ENCODE measurements at regions not wholly inside any gene's neighbourhood (a gene's known extent, or its start where the extent isn't known, plus 50 kb on each side); places are given as distances from the start of the nearest gene placed in this dataset.
A peak's percentile ranks its signal among the peaks of the same experiment; 100 is the strongest.

DNA sequence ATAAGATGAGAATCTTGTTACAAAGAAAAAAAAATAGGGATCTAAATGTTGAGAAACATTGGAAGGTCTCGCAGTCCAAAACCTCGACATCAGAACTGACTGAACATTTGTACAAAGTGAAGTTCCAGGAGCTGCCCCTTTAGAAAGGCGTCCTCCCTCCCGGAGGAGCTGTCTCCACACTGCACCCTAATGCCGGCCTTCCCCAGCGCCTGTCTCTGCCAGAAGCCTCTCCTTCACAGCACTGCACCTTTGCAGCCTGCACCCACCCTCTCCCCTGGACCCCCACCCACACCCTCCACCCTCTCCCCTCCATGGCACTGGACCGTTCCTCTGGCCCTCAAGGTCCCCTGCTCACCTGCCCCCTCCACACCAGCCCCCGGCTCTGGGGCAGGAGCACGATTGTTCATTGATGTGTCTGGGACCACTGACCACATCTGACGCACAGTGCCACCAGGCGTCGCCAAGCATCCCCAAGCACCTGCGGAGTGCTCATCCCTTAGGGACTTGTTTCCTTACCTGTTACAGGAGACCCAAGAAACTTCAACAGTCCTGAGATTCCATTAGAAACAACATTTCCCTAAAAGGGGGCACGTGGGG, 90.3 kb upstream of the SNTG2 start:
- DNase-seq (ENCODE audit: low read depth in 2 of 2), result no peak

DNA sequence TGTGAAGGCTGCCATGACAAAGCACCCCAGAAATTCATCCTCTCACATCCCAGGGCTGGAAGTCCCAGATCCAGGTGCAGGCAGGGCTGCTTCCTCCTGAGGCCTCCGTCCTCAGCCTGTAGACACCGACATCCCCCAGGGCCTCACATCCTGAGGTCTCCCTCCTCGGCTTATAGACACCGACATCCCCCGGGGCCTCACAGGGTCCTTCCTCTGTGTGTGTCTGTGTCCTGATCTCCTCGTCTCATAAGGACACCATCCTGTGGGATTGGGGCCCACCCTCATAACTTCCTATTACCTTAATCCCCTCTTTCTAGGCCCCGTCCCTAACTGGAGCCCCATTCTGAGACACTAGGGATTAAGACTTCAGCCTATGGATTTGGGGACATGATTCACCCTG, 92.0 kb upstream of the SNTG2 start:
- DNase-seq (ENCODE audit: low read depth in 2 of 2), result no peak

DNA sequence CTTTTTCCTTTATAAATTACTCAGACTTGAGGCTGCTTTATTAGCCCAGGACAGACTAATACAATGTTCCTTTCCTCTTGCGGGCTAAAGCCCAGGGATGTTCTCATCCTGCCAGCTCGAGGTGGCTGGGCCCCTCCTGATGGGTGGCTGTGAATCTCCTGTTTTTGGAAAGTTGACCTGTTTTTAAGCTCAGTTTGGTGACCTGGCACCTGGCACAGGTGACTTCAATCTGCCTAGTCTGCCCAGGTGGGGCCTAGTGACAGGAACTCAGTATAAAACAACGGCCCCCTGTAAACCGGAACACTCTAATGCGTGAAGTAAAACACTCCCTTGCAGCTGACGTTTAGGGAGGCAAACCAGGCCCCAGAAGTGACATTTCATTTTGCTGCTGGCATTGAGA, 92.7 kb upstream of the SNTG2 start:
- no peak for DNase-seq (ENCODE audit: low read depth in 2 of 2)

DNA sequence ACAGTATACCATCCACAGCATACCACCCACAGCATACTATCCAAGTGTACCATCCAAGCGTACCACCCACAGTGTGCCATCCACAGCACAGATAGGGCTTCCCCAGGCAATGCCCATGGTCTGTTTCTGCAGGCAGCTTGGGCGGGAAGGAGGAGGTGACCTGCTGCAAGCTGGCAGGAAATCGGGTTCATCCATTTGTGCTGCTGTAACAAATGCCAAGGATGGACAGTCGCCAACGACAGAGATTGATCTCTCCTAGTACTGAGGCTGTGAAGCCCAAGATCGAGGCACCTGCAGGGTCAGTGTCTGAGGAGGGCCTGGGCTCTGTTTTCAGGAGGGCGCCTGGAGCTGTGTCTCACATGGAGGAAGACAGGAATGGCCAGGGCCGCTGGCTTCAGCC, 93.6 kb upstream of the SNTG2 start:
- DNase-seq (ENCODE audit: low read depth in 2 of 2), result no peak

GRCh38 chr2:856456-856855, 94.2 kb upstream of the SNTG2 start:
- no peak for DNase-seq (ENCODE audit: low read depth in 2 of 2)

DNA sequence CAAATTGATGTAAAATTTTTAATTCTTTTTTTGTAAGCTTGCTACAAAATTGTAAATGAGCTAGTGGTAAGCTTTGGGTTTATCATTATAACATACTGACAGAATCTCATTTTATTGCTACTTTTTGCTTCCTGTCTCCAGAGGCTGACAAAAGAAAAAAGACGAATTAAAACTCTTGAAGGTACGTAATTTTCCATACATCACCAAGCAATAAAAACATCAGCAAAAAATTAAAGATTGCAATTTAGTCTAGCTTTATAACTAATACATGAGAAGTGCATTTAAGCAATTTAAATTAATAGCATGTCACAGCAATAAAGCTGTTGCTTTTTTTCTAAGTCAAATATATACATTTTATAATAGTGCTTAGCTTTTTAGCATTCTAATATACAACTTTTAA, 94.6 kb upstream of the SNTG2 start:
- no peak for DNase-seq (ENCODE audit: low read depth in 2 of 2)

GRCh38 chr2:855177-855576, 95.5 kb upstream of the SNTG2 start:
- no peak for DNase-seq (ENCODE audit: low read depth in 2 of 2)

DNA sequence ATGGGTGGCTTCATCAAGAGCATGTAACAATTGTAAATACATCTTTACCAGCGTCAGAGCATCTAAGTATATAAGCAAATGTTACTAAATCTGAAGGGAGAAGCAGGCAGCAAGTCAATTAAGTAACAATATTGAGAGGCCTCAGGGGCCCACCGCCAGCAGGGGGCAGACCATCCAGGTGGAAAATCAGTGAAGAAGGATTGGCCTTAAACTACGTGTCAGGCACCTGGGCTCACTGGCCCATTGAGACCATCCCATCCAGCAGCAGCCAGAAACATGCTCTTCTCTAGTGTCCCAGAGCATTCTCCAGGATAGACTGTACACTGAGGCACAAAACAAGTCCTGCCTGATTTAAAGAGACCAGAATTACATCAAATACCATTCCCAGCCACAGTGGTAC, 96.2 kb upstream of the SNTG2 start:
- peak; percentile 21 to 30 for DNase-seq (ENCODE audit: low read depth in 2 of 2)

GRCh38 chr2:853203-853870, 97.3 kb upstream of the SNTG2 start:
- no peak for DNase-seq (ENCODE audit: low read depth in 2 of 2)

- DNase-seq (ENCODE audit: low read depth in 2 of 2), result no peak
Measured at GRCh38 chr2:852168-852567, 98.5 kb upstream of the SNTG2 start.

DNA sequence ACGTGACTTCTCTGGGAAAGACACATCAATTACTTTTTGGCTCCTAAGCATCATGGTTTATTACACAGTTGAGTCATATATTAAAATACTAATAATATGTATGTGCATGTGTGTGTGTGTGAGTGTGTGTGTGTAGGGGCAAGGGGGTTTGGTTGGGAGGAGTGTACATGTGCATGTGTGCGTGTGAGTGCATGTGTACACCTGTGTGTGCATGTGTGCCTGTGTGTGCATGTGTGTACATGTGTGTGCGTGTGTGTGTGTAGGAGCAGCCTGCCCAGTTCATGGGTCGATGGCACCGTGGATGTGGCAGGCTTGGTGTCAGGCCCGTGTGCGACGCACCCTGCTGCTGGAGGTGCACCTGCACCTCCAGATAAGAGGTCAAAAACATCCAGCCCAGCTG, 99.0 kb upstream of the SNTG2 start:
- DNase-seq (ENCODE audit: low read depth in 2 of 2), result no peak

DNA sequence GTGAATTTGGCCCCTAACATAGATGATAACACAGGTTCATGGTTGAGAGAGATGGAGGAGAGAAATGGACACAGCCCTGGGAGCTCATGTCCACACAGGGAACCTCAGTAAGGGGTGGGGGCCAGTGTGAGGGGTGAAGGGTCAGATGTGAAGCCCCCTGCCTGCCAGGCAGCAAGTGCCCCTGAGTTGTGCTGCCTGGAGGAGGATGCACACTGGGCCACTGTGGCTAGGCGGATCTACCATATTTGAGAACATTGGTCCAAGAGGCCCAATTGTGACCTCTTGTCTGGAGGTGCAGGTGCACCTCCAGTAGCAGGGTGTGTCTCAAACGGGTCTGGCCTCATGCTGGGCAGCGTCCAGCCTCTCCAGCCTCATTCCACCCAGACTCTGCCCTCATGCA, 99.6 kb upstream of the SNTG2 start:
- DNase-seq (ENCODE audit: low read depth in 2 of 2), result no peak

DNA sequence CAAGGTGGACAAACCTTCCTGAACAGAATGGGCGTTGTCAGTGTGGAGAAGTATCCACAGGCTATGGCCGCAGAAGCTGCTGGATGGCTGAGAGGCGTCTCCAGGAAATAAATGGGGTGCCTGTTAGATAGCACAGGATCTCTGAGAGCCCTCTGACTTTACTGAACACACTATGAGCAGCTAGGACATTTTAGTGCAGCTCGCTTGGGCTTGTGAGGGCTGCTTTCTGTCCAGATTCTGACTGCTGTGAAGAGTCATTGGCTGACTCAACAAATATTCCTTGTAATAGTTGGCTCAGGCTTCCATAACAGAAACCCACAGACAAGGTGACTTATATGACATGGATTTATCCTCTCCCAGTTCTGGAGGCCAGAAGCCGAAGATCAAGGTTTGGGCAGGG, 100.2 kb upstream of the SNTG2 start:
- no peak for DNase-seq (ENCODE audit: low read depth in 2 of 2)

DNA sequence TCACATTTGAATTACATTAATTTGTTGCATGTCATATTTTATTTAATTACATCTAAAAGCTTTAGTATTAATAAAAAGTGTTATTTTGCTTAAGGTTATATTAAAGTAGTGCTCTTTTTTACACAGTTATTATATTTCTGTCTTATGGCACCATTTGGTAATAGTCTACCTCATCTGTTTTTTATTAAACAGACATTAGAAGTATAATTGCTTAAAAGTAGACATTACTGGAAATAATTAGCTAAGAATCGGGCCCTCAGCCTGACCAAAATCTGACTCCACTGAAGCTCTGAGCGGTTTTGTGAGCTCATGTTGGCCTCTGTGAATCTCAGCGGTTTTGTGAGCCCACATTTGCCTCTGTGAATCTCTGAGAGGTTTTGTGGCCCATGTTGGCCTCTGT, 102.5 kb upstream of the SNTG2 start:
- DNase-seq (ENCODE audit: low read depth in 2 of 2), result no peak

GRCh38 chr2:847669-848068, 103.0 kb upstream of the SNTG2 start:
- no peak for DNase-seq (ENCODE audit: low read depth in 2 of 2)

DNA sequence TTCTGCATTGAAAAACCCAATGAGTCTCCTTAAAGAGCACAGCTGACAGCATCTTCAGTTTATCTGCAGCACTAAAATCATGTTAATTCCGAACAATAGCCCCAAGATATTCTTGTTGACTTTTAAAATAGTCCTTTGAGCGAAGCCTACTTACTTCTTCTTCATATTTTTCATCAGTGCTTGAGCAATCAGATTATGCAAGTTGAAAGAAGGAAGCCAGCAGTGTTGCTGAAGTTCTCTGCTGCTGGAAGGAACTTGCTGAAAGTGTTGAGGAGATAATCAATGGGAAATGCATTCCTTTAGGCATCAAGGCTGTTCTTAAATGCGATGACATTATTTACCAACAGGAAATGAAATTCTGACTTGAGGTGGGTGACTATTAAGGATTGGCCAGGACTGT, 105.9 kb upstream of the SNTG2 start:
- DNase-seq (ENCODE audit: low read depth in 2 of 2), result no peak

DNA sequence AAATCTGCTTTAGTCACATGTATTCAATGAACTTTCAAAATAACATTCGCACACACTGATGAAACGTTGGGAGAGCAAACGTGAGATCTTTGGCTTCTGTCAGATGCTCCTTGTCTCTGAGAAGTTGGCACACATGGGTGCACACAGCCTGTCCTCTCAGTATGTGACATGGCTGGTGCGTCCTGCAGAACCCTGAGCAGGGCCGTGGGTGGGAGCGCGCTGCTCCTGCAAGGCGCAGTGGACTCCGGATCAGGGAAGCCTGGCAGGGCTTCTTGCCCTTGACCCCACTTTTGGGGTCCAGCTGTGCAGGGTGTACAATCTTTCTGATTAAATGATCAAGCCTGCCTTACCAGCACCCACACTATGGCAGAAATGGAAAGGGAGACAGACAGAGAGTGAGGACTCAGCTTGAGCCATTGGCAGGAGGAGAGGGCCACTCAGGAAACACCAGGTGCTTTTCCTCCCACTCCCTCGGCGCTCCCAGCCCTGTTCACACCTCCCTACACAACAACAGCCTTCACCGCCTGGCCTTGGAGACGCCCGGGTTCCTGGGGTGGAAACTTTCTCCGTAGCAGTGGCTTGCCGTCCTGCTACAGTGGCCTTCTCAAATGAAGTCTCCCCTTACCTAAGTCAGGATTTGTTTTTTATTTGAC, 108.4 kb upstream of the SNTG2 start:
- no peak for DNase-seq (ENCODE audit: low read depth in 2 of 2)

- DNase-seq (ENCODE audit: low read depth in 2 of 2), result no peak
Measured at GRCh38 chr2:841036-841435, 109.6 kb upstream of the SNTG2 start.

- no peak for DNase-seq (ENCODE audit: low read depth in 2 of 2)
Measured at GRCh38 chr2:834233-834632, 116.4 kb upstream of the SNTG2 start.

DNA sequence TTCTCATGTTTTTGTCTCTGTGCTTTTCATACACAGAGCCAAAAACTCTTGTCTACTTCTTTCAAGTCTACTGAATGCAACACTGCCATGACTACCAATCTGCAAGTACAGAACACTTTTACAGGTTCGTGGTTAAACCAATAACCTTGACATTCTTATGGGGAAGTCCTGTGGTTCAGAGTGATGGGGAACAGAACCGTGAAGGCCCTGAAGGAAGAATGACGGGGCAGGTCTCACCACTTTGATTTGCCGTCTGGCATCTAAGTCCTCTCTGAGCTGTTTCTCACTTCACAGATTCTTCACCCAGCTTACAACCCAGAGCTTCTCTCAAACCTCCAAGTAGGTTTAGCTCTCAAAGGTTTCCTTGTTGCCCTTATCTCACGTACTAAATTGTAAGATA, 117.5 kb upstream of the SNTG2 start:
- DNase-seq (ENCODE audit: low read depth in 2 of 2), result no peak

DNA sequence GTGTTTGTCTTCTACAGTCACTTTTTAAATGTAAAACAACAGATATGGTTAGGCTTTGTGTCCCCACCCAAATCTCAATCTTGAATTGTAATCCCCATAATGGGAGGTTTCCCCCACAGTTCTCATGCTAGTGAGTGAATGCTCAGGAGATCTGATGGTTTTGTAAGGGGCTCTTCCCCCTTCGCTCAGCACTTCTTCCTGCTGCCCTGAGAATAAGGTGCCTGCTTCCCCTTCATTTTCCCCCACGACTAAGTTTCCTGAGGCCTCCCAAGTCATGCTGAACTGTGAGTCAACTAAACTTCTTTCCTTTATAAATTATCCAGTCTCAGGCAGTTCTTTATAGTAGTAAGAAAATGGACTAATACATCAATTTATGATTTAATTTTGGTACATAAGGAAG, 118.0 kb upstream of the SNTG2 start:
- no peak for DNase-seq (ENCODE audit: low read depth in 2 of 2)

DNA sequence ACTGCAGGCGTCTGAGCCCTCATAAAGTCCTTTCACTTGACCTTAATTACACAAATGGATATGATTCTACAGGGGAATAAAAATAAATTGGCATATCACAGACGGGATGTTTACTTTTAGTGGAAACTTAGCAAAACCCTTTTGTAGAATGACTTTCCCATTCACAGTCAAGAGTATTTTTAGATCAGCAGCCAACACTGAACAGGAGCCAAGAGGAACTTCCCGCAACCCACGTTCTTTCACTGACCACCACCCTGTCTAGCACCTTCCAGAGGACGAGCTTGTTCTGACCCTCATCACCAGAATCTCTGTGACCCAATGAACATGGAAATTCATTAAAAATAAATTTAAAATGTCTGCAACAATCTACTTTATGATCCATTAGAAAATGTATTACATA, 119.0 kb upstream of the SNTG2 start:
- no peak for DNase-seq (ENCODE audit: low read depth in 2 of 2)

- no peak for DNase-seq (ENCODE audit: low read depth in 2 of 2)
Measured at GRCh38 chr2:831225-831536, 119.5 kb upstream of the SNTG2 start.

Measured in stimulated activated CD8-positive, alpha-beta memory T cell treated with anti-CD3 and anti-CD28 coated beads, Interleukin-2, amount 100 ng/mL, for 48 hours (primary cell).